Erythroblast (primary cell): ENCODE measurements at regions not wholly inside any gene's neighbourhood (a gene's known extent, or its start where the extent isn't known, plus 50 kb on each side); places are given as distances from the start of the nearest gene placed in this dataset.

Experiments used
- GATA1 ChIP-seq: IDR thresholded peaks from 2 replicates; pipeline ENCODE4 v1.6.1; 2011; ENCODE audit warnings: low read depth, mild to moderate bottlenecking, control low read depth, low read length, moderate library complexity
- POLR2A ChIP-seq: IDR thresholded peaks from 2 replicates; pipeline ENCODE4 v1.6.1; 2011; ENCODE audit warnings: mild to moderate bottlenecking, low read length

- no peak for TF ChIP-seq POLR2A
- TF ChIP-seq GATA1 = no peak
Measured at GRCh38 chr4:153919667-153920066, 130.8 kb upstream of the SFRP2 start.
